ENCODE measurements at regions not wholly inside any gene's neighbourhood (a gene's known extent, or its start where the extent isn't known, plus 50 kb on each side); places are given as distances from the start of the nearest gene placed in this dataset.

GRCh38 chr13:40438022-40438680, 228.3 kb downstream of the FOXO1 start:
- POLR2A ChIA-PET = no interaction called here
- Mint-ChIP-seq H3K27me3 (ENCODE audit: low read depth) (no peaks in the 10 kb centered on the region), H3K27ac (no peak overlapping the region), H3K4me1 (no peaks in the 10 kb centered on the region), H3K9me3 (peaks cover 10% of the 10 kb centered on the region), H3K4me3 (no peak overlapping the region), H3K36me3 (peaks cover 5% of the 10 kb centered on the region)
- ATAC-seq (no peak), DNase-seq (ENCODE audit: low spot score) (no peak)
- TF ChIP-seq IRF2 (CRISPR knock-in tag; IDR thresholded peaks at IDR 0.05; ENCODE audit: borderline replicate concordance, low read depth) (no peak), ETV6 (CRISPR knock-in tag; IDR thresholded peaks at IDR 0.05) (no peak), ZNF532 (CRISPR knock-in tag; IDR thresholded peaks at IDR 0.05; ENCODE audit: borderline replicate concordance) (no peak), ZNF671 (CRISPR knock-in tag; IDR thresholded peaks at IDR 0.05) (no peak), ELF4 (CRISPR knock-in tag; IDR thresholded peaks at IDR 0.05; ENCODE audit: low read depth) (no peak), SMAD3 (CRISPR knock-in tag; IDR thresholded peaks at IDR 0.05; ENCODE audit: borderline replicate concordance) (no peak), ZNF512 (CRISPR knock-in tag; IDR thresholded peaks at IDR 0.05; ENCODE audit: borderline replicate concordance) (no peak), ZSCAN18 (CRISPR knock-in tag; IDR thresholded peaks at IDR 0.05) (no peak), USF2 (CRISPR knock-in tag; IDR thresholded peaks at IDR 0.05) (no peak), MAX (CRISPR knock-in tag; IDR thresholded peaks at IDR 0.05) (no peak), SP1 (CRISPR knock-in tag; conservative IDR thresholded peaks at IDR 0.05) (no peak), ZNF281 (CRISPR knock-in tag; IDR thresholded peaks at IDR 0.05) (no peak), PREB (CRISPR knock-in tag; IDR thresholded peaks at IDR 0.05; ENCODE audit: borderline replicate concordance) (no peak), RELA (CRISPR knock-in tag; IDR thresholded peaks at IDR 0.05; ENCODE audit: borderline replicate concordance) (no peak), FOXJ3 (CRISPR knock-in tag; IDR thresholded peaks at IDR 0.05; ENCODE audit: borderline replicate concordance) (no peak), ZNF425 (CRISPR knock-in tag; conservative IDR thresholded peaks at IDR 0.05) (no peak), HMGA2 (CRISPR knock-in tag; IDR thresholded peaks at IDR 0.05) (no peak)
- CTCF ChIA-PET = no interaction called here
